ENCODE measurements at regions not wholly inside any gene's neighbourhood (a gene's known extent, or its start where the extent isn't known, plus 50 kb on each side); places are given as distances from the start of the nearest gene placed in this dataset.
"Not testable (repeated sequence)": the region's sequence is repeated elsewhere in the genome, so short reads cannot be mapped to it uniquely, and the experiment has no call there.

GRCh38 chr5:62192958-62193357 lies 113.0 kb upstream of the KIF2A start:
- H3K4me2 ChIP-seq (ENCODE audit: low read length), result no peak overlapping the region
- no peaks in the 10 kb centered on the region for H4K20me1 ChIP-seq (ENCODE audit: insufficient read depth, low read length)
- no peaks in the 10 kb centered on the region for H3K4me1 ChIP-seq (ENCODE audit: low read length)
- H3K79me2 ChIP-seq (ENCODE audit: low read length), result no peaks in the 10 kb centered on the region
- no peaks in the 10 kb centered on the region for H3K9me3 ChIP-seq (ENCODE audit: insufficient read depth, low read length)
- no peak for TF ChIP-seq CTCF (IDR thresholded peaks at IDR 0.05; ENCODE audit: low read depth, low read length)
- no peak overlapping the region for H3K4me3 ChIP-seq (ENCODE audit: low read length)
- no peaks in the 10 kb centered on the region for H3K36me3 ChIP-seq (replicated peaks; ENCODE audit: low read depth, low read length)
- H3K27ac ChIP-seq (ENCODE audit: low read length), result no peak overlapping the region
- H3K27me3 ChIP-seq (ENCODE audit: low read depth, low read length), result no peaks in the 10 kb centered on the region
- no peak overlapping the region for H3K9ac ChIP-seq (ENCODE audit: low read length)
- no peak overlapping the region for H2AFZ ChIP-seq (ENCODE audit: low read depth, low read length)

- H3K36me3 ChIP-seq (replicated peaks; ENCODE audit: low read depth, low read length); H2AFZ ChIP-seq (ENCODE audit: low read depth, low read length); H3K27ac ChIP-seq (ENCODE audit: low read length); H4K20me1 ChIP-seq (ENCODE audit: insufficient read depth, low read length); H3K4me2 ChIP-seq (ENCODE audit: low read length); H3K27me3 ChIP-seq (ENCODE audit: low read depth, low read length); H3K4me3 ChIP-seq (ENCODE audit: low read length); H3K79me2 ChIP-seq (ENCODE audit: low read length); H3K9ac ChIP-seq (ENCODE audit: low read length); H3K4me1 ChIP-seq (ENCODE audit: low read length); H3K9me3 ChIP-seq (ENCODE audit: insufficient read depth, low read length): not testable (repeated sequence)
These were observed 109.5 kb upstream of the KIF2A start for GRCh38 chr5:62196532-62196931.

GRCh38 chr5:62197697-62198096 lies 108.3 kb upstream of the KIF2A start:
- Histone ChIP-seq H3K27me3 (ENCODE audit: low read depth, low read length) (no peaks in the 10 kb centered on the region), H2AFZ (ENCODE audit: low read depth, low read length) (no peak overlapping the region), H3K4me1 (ENCODE audit: low read length) (no peaks in the 10 kb centered on the region), H3K9ac (ENCODE audit: low read length) (no peak overlapping the region), H3K27ac (ENCODE audit: low read length) (no peak overlapping the region), H3K79me2 (ENCODE audit: low read length) (no peaks in the 10 kb centered on the region), H3K36me3 (replicated peaks; ENCODE audit: low read depth, low read length) (no peaks in the 10 kb centered on the region), H3K4me3 (ENCODE audit: low read length) (no peak overlapping the region), H3K4me2 (ENCODE audit: low read length) (no peak overlapping the region), H4K20me1 (ENCODE audit: insufficient read depth, low read length) (no peaks in the 10 kb centered on the region), H3K9me3 (ENCODE audit: insufficient read depth, low read length) (no peaks in the 10 kb centered on the region)
- TF ChIP-seq CTCF (IDR thresholded peaks at IDR 0.05; ENCODE audit: low read depth, low read length), result no peak
- TF ChIP-seq EZH2phosphoT487 (IDR thresholded peaks at IDR 0.05; ENCODE audit: low read depth), result no peak

GRCh38 chr5:62198421-62198820 lies 107.6 kb upstream of the KIF2A start:
- Histone ChIP-seq H3K4me2 (ENCODE audit: low read length) (no peak overlapping the region), H3K4me1 (ENCODE audit: low read length) (no peaks in the 10 kb centered on the region), H3K4me3 (ENCODE audit: low read length) (no peak overlapping the region), H3K9me3 (ENCODE audit: insufficient read depth, low read length) (no peaks in the 10 kb centered on the region), H3K27ac (ENCODE audit: low read length) (no peak overlapping the region), H3K27me3 (ENCODE audit: low read depth, low read length) (no peaks in the 10 kb centered on the region), H4K20me1 (ENCODE audit: insufficient read depth, low read length) (no peaks in the 10 kb centered on the region), H2AFZ (ENCODE audit: low read depth, low read length) (no peak overlapping the region), H3K79me2 (ENCODE audit: low read length) (no peaks in the 10 kb centered on the region), H3K36me3 (replicated peaks; ENCODE audit: low read depth, low read length) (no peaks in the 10 kb centered on the region), H3K9ac (ENCODE audit: low read length) (no peak overlapping the region)
- TF ChIP-seq EZH2phosphoT487 (IDR thresholded peaks at IDR 0.05; ENCODE audit: low read depth) (no peak), CTCF (IDR thresholded peaks at IDR 0.05; ENCODE audit: low read depth, low read length) (no peak)

Measured in OCI-LY3 (cell line).